Activated B cell treated with CpG ODN at 0.5 μM for 24 hours (primary cell): ENCODE measurements at regions not wholly inside any gene's neighbourhood (a gene's known extent, or its start where the extent isn't known, plus 50 kb on each side); places are given as distances from the start of the nearest gene placed in this dataset.

Experiments
- ATAC-seq: fragments of 200-7000 bp; cut with Tn5 transposase; one replicate; pipeline ENCODE4 v1.10.0; 2021; ENCODE audit warnings: low read depth, mild to moderate bottlenecking, moderate library complexity
- CTCF ChIA-PET: fragments of 350-600 bp; sonication (Branson Sonifier 250); formaldehyde crosslinking; loops from one replicate; lab custom pipeline; 2021; ENCODE audit warnings: antibody characterized with exemption; lab: Charles Lee
- POLR2A ChIA-PET: fragments of 350-600 bp; sonication (Branson Sonifier 250); formaldehyde crosslinking; loops from one replicate; lab custom pipeline; 2021; ENCODE audit warnings: antibody characterized with exemption; lab: Charles Lee
- DNase-seq: peaks from one replicate; pipeline ENCODE4 v3.0.0; 2022
- H3K27ac Mint-ChIP-seq: one replicate; pipeline ENCODE4 v1.8.0; 2020; ENCODE audit warnings: mixed read lengths
- H3K27me3 Mint-ChIP-seq: one replicate; pipeline ENCODE4 v1.8.0; 2021; ENCODE audit warnings: mixed read lengths
- H3K36me3 Mint-ChIP-seq: one replicate; pipeline ENCODE4 v1.8.0; 2021; ENCODE audit warnings: low read depth, mixed read lengths
- H3K4me1 Mint-ChIP-seq: one replicate; pipeline ENCODE4 v1.8.0; 2021; ENCODE audit warnings: mixed read lengths
- H3K4me3 Mint-ChIP-seq: one replicate; pipeline ENCODE4 v1.8.0; 2020; ENCODE audit warnings: mild to moderate bottlenecking, mixed read lengths
- H3K9me3 Mint-ChIP-seq: one replicate; pipeline ENCODE4 v1.8.0; 2020; ENCODE audit warnings: mixed read lengths
- CTCF ChIP-seq: fragments of 200-600 bp; IDR thresholded peaks from one replicate; pipeline ENCODE4 v1.8.0; 2022; ENCODE audit warnings: antibody characterized with exemption, mild to moderate bottlenecking
- intact Hi-C: fragments of 100-400 bp; cut with micrococcal nuclease; formaldehyde crosslinking; loops from one replicate; pipeline ENCODE4 v1.15.1; 2024

DNA sequence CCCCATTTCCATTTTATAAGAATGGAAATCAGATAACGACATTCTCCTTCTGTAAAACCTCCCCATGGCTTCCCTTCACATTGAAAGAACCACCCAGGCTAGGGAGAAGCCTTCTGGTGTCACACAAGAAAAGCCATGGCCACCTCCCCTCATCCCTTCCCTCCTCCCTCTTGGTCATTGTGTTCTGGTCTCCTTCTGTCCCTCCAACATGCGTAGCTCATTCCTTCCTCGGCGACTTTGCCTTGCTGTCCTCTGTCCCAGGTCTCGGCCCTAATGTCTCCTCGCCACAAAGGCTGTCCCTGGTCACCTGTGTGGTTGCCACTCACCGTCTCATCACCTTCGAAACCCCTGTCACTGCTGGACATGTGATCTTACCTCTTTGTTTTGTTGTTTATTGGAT, 193.9 kb downstream of the BCAS1 start:
- no peaks in the 10 kb centered on the region for H3K36me3 Mint-ChIP-seq
- intact Hi-C loops = no loop called here
- TF ChIP-seq CTCF = no peak
- DNase-seq (no peak), ATAC-seq (no peak)
- peak overlapping the region; percentile 37 for H3K27ac Mint-ChIP-seq
- H3K4me1 Mint-ChIP-seq = peaks cover 29% of the 10 kb centered on the region
- H3K9me3 Mint-ChIP-seq = no peaks in the 10 kb centered on the region
- H3K27me3 Mint-ChIP-seq = no peaks in the 10 kb centered on the region
- ChIA-PET POLR2A (no interaction called here), CTCF (no interaction called here)
- H3K4me3 Mint-ChIP-seq = no peak overlapping the region

DNA sequence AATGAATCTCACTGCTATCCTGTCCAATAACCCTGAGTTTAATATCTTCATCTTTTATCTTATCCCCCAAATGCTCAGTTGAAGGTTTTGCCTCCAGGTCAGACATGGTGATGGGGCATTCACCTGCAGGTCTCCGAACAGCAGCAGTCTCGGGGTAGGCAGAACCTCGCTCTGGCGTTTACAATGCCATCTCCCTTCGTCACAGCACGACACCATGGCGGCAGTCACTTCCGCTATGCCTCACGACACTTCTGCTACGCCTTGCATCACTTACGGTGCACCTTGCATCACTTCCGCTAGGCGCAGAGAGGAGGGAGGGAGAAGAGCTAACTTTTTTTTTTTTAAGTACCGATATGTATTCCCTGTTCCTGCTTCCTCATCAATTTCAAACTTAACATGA, 194.9 kb downstream of the BCAS1 start:
- no peak for TF ChIP-seq CTCF
- CTCF ChIA-PET = no interaction called here
- intact Hi-C loops = no loop called here
- no peak for ATAC-seq
- Mint-ChIP-seq H3K27ac (no peak overlapping the region), H3K4me1 (peaks cover 32% of the 10 kb centered on the region), H3K36me3 (no peaks in the 10 kb centered on the region), H3K9me3 (no peaks in the 10 kb centered on the region), H3K27me3 (no peaks in the 10 kb centered on the region), H3K4me3 (no peak overlapping the region)
- POLR2A ChIA-PET = interaction anchor here (0.6 kb wide), 1 partner anchor 49 kb away, joined by 7 read pairs; no protein-coding TSS in a partner anchor
- DNase-seq = no peak

- H3K9me3 Mint-ChIP-seq = no peaks in the 10 kb centered on the region
- ATAC-seq (no peak), DNase-seq (no peak)
- TF ChIP-seq CTCF = no peak
- H3K36me3 Mint-ChIP-seq = no peaks in the 10 kb centered on the region
- no peak overlapping the region for H3K27ac Mint-ChIP-seq
- H3K4me1 Mint-ChIP-seq = peaks cover 31% of the 10 kb centered on the region
- ChIA-PET CTCF (no interaction called here), POLR2A (interaction anchor here (0.5 kb wide), 1 partner anchor 71 kb away, joined by 3 read pairs; no protein-coding TSS in a partner anchor)
- H3K27me3 Mint-ChIP-seq = no peaks in the 10 kb centered on the region
- intact Hi-C loops = no loop called here
- no peak overlapping the region for H3K4me3 Mint-ChIP-seq
These were observed 195.7 kb downstream of the BCAS1 start for GRCh38 chr20:53874706-53875105.

GRCh38 chr20:53874104-53874503, 196.3 kb downstream of the BCAS1 start:
- intact Hi-C loops = no loop called here
- no peak for TF ChIP-seq CTCF
- Mint-ChIP-seq H3K36me3 (no peaks in the 10 kb centered on the region), H3K27ac (no peak overlapping the region), H3K9me3 (no peaks in the 10 kb centered on the region), H3K27me3 (no peaks in the 10 kb centered on the region), H3K4me1 (peaks cover 36% of the 10 kb centered on the region), H3K4me3 (no peak overlapping the region)
- ATAC-seq = no peak
- ChIA-PET POLR2A (interaction anchor here (0.5 to 0.7 kb wide), 2 partner anchors 70 to 72 kb away, joined by 3 read pairs; no protein-coding TSS in a partner anchor), CTCF (no interaction called here)
- DNase-seq = no peak

DNA sequence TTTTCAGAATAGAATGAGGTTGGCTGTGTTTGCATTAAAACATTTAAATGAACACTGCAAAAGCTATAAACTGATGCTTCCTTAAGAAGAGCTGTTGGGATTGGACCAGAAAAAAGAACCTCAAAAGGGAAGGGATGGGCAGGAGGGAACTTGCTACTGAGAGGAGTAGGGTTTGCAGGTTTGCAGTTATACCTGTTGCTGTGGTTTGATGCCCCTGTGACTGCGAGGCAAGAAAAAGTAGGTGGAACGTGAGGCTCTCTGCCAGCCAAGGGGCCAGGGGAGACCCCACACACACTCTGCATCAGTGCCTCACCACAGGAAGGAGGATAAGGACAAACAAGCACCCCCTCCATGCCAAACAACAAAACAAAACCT, 197.2 kb downstream of the BCAS1 start:
- Mint-ChIP-seq H3K27ac (peak overlapping the region; percentile 93), H3K36me3 (no peaks in the 10 kb centered on the region), H3K4me3 (peak overlapping the region; percentile 80), H3K9me3 (no peaks in the 10 kb centered on the region), H3K27me3 (no peaks in the 10 kb centered on the region), H3K4me1 (peaks cover 36% of the 10 kb centered on the region)
- CTCF ChIA-PET = interaction anchor here (0.6 to 2.3 kb wide), 7 partner anchors 35 to 294 kb away, joined by 3 to 32 read pairs (median 7); no protein-coding TSS in a partner anchor
- POLR2A ChIA-PET = interaction anchor here (0.7 to 2.0 kb wide), 10 partner anchors 8 to 279 kb away, joined by 3 to 14 read pairs (median 5); partner anchors contain the start of gene ZNF217
- intact Hi-C loops = no loop called here
- TF ChIP-seq CTCF = no peak
- ATAC-seq = no peak
- no peak for DNase-seq
